Loucy (cell line): ENCODE measurements at regions not wholly inside any gene's neighbourhood (a gene's known extent, or its start where the extent isn't known, plus 50 kb on each side); places are given as distances from the start of the nearest gene placed in this dataset.
"Not testable (repeated sequence)": the region's sequence is repeated elsewhere in the genome, so short reads cannot be mapped to it uniquely, and the experiment has no call there.

Experiments
- EZH2phosphoT487 ChIP-seq: fragments of 200-600 bp; IDR thresholded peaks from 2 replicates; pipeline ENCODE4 v1.6.1; 2018; ENCODE audit warnings: antibody characterized with exemption, mild to moderate bottlenecking, moderate library complexity, borderline replicate concordance
- TF ChIP-seq, protein P1 (sequence below): fragments of 200-600 bp; sonication (generic); conservative IDR thresholded peaks from 2 replicates; pipeline ENCODE4 v1.5.1; 2014; ENCODE audit warnings: mild to moderate bottlenecking, antibody characterized with exemption, low read length

- TF ChIP-seq EZH2phosphoT487, result not testable (repeated sequence)
- TF ChIP-seq, protein P1, sequence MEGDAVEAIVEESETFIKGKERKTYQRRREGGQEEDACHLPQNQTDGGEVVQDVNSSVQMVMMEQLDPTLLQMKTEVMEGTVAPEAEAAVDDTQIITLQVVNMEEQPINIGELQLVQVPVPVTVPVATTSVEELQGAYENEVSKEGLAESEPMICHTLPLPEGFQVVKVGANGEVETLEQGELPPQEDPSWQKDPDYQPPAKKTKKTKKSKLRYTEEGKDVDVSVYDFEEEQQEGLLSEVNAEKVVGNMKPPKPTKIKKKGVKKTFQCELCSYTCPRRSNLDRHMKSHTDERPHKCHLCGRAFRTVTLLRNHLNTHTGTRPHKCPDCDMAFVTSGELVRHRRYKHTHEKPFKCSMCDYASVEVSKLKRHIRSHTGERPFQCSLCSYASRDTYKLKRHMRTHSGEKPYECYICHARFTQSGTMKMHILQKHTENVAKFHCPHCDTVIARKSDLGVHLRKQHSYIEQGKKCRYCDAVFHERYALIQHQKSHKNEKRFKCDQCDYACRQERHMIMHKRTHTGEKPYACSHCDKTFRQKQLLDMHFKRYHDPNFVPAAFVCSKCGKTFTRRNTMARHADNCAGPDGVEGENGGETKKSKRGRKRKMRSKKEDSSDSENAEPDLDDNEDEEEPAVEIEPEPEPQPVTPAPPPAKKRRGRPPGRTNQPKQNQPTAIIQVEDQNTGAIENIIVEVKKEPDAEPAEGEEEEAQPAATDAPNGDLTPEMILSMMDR, result not testable (repeated sequence)
Measured at GRCh38 chr14:45551240-45551820, 298.3 kb upstream of the MIS18BP1 start.
